ENCODE measurements at regions not wholly inside any gene's neighbourhood (a gene's known extent, or its start where the extent isn't known, plus 50 kb on each side); places are given as distances from the start of the nearest gene placed in this dataset.

GRCh38 chr9:90127923-90128322, 514.7 kb downstream of the DIRAS2 start:
- H3K9ac ChIP-seq (ENCODE audit: low read length), result no peak overlapping the region
- H3K36me3 ChIP-seq (ENCODE audit: low read length), result no peaks in the 10 kb centered on the region
- H3K27me3 ChIP-seq (ENCODE audit: low read length), result no peaks in the 10 kb centered on the region
- TF ChIP-seq EZH2phosphoT487 (conservative IDR thresholded peaks at IDR 0.05; ENCODE audit: low read length) (no peak), CTCF (IDR thresholded peaks at IDR 0.05; ENCODE audit: insufficient read depth, low read length, poor library complexity, severe bottlenecking) (no peak)
- no peak overlapping the region for H2AFZ ChIP-seq (ENCODE audit: low read depth, low read length, severe bottlenecking)
- H3K4me3 ChIP-seq (ENCODE audit: insufficient read depth, low read length, poor library complexity, severe bottlenecking), result no peak overlapping the region
- H3K4me2 ChIP-seq (ENCODE audit: low read depth, low read length, poor library complexity, severe bottlenecking), result no peak overlapping the region
- H3K79me2 ChIP-seq (ENCODE audit: insufficient read depth, low read length), result no peaks in the 10 kb centered on the region
- H4K20me1 ChIP-seq (ENCODE audit: low read depth, low read length), result no peaks in the 10 kb centered on the region
- H3K9me2 ChIP-seq (replicated peaks; ENCODE audit: insufficient read depth, low read length), result no peaks in the 10 kb centered on the region
- no peaks in the 10 kb centered on the region for H3K9me3 ChIP-seq (ENCODE audit: insufficient read depth, low read length)
- H3F3A ChIP-seq (ENCODE audit: insufficient read depth), result no peaks in the 10 kb centered on the region
- no peak overlapping the region for H3K27ac ChIP-seq (ENCODE audit: low read depth, low read length)

GRCh38 chr9:90128587-90129190, 513.9 kb downstream of the DIRAS2 start:
- H3K4me2 ChIP-seq (ENCODE audit: low read depth, low read length, poor library complexity, severe bottlenecking), result no peak overlapping the region
- TF ChIP-seq EZH2phosphoT487 (conservative IDR thresholded peaks at IDR 0.05; ENCODE audit: low read length) (no peak), CTCF (IDR thresholded peaks at IDR 0.05; ENCODE audit: insufficient read depth, low read length, poor library complexity, severe bottlenecking) (no peak)
- H3F3A ChIP-seq (ENCODE audit: insufficient read depth), result no peaks in the 10 kb centered on the region
- H3K9me3 ChIP-seq (ENCODE audit: insufficient read depth, low read length), result no peaks in the 10 kb centered on the region
- H3K9ac ChIP-seq (ENCODE audit: low read length), result no peak overlapping the region
- no peak overlapping the region for H3K4me3 ChIP-seq (ENCODE audit: insufficient read depth, low read length, poor library complexity, severe bottlenecking)
- H3K27me3 ChIP-seq (ENCODE audit: low read length), result no peaks in the 10 kb centered on the region
- H3K9me2 ChIP-seq (replicated peaks; ENCODE audit: insufficient read depth, low read length), result no peaks in the 10 kb centered on the region
- no peaks in the 10 kb centered on the region for H3K79me2 ChIP-seq (ENCODE audit: insufficient read depth, low read length)
- no peak overlapping the region for H3K27ac ChIP-seq (ENCODE audit: low read depth, low read length)
- H3K36me3 ChIP-seq (ENCODE audit: low read length), result no peaks in the 10 kb centered on the region
- no peaks in the 10 kb centered on the region for H4K20me1 ChIP-seq (ENCODE audit: low read depth, low read length)
- H2AFZ ChIP-seq (ENCODE audit: low read depth, low read length, severe bottlenecking), result no peak overlapping the region

GRCh38 chr9:90129446-90129845, 513.2 kb downstream of the DIRAS2 start:
- Histone ChIP-seq H3K27me3 (ENCODE audit: low read length) (no peaks in the 10 kb centered on the region), H3K4me2 (ENCODE audit: low read depth, low read length, poor library complexity, severe bottlenecking) (no peak overlapping the region), H3K79me2 (ENCODE audit: insufficient read depth, low read length) (no peaks in the 10 kb centered on the region), H3K4me3 (ENCODE audit: insufficient read depth, low read length, poor library complexity, severe bottlenecking) (no peak overlapping the region), H2AFZ (ENCODE audit: low read depth, low read length, severe bottlenecking) (no peak overlapping the region), H3K36me3 (ENCODE audit: low read length) (no peaks in the 10 kb centered on the region), H3K9ac (ENCODE audit: low read length) (no peak overlapping the region), H3K9me3 (ENCODE audit: insufficient read depth, low read length) (no peaks in the 10 kb centered on the region), H3K9me2 (replicated peaks; ENCODE audit: insufficient read depth, low read length) (no peaks in the 10 kb centered on the region), H4K20me1 (ENCODE audit: low read depth, low read length) (no peaks in the 10 kb centered on the region), H3F3A (ENCODE audit: insufficient read depth) (no peaks in the 10 kb centered on the region), H3K27ac (ENCODE audit: low read depth, low read length) (no peak overlapping the region)
- TF ChIP-seq CTCF (IDR thresholded peaks at IDR 0.05; ENCODE audit: insufficient read depth, low read length, poor library complexity, severe bottlenecking), result no peak

All from SU-DHL-6 (cell line).